Activated effector memory CD4-positive, alpha-beta T cell treated with anti-CD3 and anti-CD28 coated beads, Interleukin-2, amount 50 U/mL, for 16 hours (primary cell): ENCODE measurements at regions not wholly inside any gene's neighbourhood (a gene's known extent, or its start where the extent isn't known, plus 50 kb on each side); places are given as distances from the start of the nearest gene placed in this dataset.

Experiments
- DNase-seq: peaks from one replicate; pipeline ENCODE4 v3.0.0-alpha.2; 2020

DNA sequence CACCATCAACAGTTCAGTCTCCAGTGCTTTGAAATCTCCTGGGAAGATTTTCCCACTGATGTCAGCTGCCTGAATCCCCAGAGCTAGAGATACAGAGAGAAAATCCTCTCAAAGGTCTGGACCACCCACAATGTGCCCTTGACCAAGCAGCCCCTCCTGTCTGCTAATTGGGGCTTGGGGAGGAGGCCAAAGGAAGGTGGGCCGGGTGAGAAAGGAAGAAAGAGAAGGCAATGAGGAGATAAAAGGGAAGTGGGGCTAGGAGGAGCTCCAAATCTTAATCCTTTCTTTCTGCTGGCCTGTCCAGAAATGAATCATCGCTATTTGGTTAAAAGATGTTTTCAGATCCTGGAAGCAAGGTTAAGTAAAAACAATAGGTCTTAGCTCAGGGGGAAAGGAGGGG, 322.9 kb downstream of the BCL11B start:
- DNase-seq = no peak

DNA sequence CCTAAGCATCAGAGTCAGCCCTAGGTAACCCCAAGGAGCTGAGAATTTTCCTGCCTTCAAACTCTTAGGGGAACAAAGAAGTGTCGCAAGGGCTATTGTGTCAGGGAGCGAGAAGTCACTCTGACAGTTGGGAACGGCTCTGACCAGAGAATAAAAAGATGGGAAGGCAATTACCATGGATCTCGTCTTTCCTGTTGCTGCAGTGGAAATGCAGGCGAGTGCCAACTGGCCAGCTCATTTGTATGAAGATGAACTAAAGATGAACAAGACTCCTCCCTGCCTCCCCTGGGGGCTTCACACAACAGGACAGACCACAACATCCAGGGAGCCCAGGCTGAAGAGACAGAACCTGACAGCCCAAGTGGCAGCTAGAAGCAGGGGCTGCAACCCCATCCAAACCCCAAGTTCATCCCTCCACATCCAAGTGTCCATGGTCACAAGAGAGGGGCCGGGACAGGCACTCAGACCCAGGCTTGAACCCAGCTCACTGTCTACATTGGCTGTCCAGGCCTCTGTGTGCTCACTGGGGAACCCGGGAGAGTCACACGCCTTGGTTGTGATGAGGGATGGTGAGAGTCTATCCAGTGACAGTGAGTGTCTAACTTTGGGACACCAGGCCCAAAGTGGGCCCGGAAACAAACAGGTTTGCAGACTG, 322.4 kb downstream of the BCL11B start:
- DNase-seq = peak; percentile 47

DNA sequence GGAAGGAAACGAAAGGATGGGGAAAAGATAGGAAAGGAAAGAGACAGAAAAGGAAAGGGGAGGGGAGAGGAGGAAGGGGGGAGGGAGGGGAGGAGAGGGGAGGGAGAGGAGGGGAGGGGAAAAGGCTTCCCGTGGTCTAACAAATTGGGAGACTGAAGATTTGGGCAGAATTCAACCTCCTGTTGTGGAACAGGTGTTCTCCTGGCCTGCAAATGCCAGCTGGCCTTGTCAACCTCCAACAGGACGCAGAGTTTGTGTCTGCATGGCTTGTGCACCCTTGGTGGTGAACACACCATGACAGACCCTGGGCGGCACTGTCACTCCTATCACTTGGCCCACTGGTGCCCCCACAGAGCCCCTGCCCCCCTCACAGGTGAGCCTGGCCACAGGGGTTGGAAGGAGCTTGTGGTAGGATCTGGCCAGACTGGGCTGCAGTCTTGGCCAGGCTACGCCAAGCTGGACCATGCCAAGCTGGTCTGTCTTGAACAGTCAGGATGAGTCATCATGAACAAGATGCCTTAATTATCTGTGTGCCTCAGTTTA, 321.6 kb downstream of the BCL11B start:
- DNase-seq = peak; percentile 60

DNA sequence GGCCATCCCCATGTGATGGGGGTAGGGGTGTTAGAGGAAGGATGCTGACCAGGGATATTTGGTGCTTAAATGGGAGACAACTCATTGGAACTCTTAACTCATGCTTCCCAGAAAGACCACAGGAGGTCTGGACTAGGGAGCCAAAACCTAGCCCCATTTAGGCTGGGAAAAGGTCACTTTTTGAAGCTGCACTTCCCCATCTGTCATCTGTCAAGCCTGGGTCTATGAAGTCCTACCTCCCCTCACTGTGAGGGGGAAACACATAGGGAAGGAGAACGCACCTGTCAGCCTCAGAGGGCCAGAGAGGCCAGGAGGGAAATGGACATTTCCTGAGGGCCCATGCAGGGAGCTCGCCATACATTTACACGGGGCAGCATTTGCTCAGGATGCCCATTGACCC, 321.0 kb downstream of the BCL11B start:
- peak; percentile 14 for DNase-seq

DNA sequence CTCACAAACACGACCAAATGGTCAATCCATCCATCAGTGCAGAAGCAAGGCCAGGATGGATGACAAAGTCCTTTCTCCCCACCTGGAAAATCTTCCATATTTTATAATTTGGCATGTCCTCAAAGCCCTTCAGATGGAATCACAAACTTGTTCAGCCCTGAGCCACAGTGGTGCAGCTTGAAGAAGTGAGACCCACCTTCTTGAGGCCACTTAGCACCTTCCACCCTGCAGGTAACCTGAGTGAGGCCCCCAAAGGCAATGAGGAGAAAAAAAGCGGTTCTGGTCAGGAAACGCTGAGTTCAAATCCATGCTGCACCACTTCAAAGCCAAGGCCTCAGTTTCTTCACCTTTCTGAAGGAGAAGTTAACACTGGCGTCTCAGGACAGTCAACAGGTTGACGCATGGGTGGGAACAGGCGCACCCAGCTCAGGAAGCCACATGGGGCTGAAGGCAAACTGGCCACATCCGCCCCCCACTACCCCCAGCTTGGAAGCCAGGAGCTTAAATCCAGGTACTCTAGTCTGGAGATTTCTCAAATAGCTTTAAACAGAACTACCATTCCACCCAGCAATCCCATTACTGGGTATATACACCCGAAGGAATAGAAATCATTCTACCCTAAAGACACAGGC, 320.4 kb downstream of the BCL11B start:
- DNase-seq = peak; percentile 14

DNA sequence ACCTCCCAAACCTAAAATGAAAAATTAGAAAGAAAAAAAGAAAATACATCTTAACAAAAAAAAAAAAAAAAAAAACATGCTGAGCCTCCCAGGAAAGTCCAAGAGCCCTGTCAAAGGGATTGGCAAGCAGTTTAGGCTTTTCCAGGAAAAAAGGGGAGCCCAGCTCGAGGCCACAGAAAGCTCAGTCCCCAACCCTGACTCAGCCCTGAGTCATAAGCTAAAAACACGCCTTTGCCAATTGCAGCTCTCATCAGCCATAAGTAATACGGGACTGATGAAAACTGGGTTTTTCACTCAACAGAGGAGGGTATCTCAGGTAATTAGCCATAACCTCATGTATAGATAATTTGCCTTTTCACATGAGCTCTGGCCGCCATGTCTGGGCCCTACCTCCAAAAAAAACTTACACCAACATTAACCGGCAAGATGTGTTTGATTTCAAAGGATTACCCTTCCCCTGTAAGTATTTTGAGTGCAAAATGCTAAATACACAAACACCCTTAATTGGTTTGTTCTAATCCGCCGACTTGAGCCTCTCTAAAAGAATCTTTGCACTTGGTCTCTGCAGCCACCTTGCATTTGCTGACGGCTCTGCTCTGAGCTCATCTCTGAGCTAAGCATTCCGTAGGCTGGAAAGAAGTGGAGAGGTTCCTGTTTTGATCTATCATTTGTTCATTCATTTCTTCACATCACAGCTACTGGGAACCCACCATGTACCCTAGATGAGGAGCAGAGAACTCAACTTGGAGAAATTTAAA, 319.2 kb downstream of the BCL11B start:
- DNase-seq = peak; percentile 44

DNA sequence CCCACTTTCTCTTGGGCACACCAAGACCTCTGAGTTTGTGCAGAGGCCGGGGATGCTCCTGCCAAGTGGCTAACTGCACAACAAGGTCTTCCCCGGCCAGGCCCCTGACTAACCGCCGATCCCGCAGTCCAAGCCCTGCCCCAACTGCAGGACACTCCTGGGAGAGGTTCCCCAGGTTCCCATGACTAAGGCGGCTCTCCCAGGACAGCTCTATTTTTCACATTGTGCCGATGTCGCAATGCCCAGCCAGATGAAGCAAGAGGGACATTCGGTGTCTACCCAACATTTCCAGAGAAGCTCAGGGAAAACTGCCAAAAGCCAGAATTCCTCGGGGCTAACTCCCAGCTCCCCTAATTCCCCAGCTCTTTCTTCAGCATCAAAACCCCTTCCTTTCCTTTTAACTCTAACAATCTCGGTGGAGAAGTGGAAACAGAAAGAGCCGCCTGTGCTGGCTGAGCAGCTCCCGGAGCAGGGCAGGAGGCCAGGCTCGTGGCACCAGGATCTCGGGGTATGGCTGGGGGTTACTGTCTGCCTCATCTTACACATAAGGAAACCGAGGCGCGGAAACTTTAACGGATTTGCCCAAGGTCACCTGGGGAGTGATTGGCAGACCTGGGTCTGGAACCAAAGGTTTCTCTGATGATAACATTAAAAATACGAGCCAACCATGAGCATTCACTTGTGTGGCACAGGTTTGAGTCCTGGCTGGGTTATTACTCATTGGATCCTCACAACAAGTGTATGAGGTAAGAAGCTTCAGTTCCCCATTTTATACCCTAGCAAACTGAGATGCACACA, 318.2 kb downstream of the BCL11B start:
- peak; percentile 12 for DNase-seq

DNA sequence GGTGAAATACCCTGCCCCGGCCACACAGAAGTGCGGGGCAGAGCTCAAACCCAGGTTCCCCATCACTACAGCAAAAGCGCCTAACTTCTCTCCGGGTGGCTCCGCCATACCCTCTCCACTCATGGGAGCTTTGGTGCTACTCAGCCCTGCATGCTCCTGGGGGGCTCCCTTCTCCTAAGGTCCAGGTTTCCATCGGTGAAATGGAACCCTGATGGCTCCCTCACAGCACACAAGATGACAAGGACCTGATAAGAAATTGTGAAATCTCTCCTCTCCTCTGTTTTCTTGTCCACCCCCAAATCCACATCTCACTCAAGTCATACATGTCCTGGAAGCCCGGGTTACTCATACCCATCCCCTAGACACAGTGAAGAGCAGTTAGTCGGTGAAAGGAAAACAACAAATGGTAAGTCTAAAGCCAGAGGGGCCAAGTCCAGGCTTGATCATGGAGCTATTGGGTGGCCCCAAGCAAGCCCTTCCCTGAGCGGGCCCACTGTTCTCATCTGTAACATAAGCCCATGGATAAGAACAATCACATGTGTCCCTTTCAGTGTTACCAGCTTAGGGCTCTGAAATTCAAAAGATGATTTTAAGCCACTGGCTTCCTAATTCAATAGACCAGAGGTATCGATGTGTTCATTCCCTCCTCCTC, 317.5 kb downstream of the BCL11B start:
- DNase-seq = no peak

DNA sequence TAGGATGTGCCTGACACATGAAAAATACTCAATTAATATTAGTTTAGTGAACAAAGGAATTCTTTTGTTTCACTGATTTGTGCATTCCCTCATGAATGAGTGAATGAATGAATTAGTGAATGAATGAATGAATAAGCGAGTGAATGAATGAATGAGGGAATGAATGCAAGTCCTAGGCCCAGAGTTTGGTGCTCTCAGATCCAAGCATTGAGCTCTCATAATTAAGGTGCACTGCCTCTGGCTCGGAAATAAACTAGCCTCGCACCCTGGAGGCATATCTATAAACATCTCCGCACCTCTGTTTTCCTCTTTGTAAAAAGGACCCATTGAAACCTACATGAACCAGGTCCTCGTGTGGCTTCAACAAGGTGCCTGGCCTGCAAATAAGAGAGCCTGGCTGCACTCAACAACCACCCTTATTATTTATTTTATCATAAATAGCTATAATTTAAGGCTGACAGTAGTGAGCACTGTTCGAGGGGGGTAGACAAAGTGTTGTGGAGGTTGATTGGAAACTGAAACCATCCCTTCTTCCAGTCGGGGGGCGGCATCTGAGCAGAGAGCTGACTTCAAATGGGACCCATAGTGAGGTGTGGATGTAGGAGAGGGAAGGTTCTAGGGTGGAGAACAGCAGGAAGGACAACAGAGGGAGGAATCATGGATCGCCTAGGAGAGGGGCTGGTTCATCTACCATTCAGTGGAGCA, 316.8 kb downstream of the BCL11B start:
- no peak for DNase-seq

DNA sequence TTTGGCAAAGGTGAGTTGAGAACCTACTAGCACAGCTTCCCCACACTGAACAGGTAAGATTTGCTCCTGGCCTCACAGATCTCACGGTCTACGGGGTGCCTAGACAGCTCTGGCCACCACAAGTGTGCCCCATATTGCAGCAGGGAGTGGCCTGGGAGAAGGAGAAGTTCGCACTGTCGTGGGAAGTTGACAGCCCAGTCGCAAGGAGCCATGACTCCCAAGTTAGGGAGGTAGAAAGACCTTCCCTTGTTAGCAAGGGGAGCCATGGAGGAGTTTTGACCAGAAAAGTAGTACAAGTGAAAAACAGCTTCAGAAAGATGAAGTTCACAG, 316.3 kb downstream of the BCL11B start:
- no peak for DNase-seq

DNA sequence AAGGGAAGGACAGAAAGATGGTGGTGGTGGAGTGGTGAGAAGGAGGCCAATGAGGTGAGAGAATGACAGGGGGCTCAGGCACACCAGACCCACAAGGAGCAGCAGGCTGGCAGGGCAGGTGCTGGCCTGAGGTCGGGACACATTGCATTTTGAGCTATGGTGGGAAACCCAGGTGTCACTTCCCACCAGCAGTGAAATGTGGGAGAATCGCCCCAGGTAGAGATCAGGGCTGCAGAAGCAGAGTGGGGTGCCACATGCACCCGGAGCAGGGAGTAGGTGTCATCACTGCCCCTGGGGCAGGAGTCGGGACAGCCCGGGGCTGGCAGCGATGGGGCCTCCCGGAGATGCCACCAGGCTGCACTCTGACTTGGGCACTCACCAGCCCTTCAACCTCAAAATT, 315.8 kb downstream of the BCL11B start:
- DNase-seq = no peak

DNA sequence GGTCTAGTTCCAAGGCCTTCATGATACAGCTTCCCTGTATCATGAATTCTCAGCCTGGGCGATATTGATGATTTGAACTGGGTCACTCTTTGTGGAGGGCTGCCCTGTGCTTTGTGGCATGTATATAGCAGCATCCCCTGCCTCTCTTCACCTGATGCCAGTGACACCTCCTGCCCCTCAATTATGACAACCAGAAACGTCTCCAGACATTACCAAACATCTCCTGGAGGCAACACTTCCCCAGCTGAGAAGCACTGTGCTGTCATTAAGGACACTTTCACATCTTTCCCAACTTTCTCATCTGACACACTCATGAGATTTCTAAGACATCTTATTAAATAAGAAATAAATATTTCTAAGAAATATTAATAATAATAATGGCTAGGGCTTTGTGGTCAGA, 315.3 kb downstream of the BCL11B start:
- peak; percentile 4 for DNase-seq

DNA sequence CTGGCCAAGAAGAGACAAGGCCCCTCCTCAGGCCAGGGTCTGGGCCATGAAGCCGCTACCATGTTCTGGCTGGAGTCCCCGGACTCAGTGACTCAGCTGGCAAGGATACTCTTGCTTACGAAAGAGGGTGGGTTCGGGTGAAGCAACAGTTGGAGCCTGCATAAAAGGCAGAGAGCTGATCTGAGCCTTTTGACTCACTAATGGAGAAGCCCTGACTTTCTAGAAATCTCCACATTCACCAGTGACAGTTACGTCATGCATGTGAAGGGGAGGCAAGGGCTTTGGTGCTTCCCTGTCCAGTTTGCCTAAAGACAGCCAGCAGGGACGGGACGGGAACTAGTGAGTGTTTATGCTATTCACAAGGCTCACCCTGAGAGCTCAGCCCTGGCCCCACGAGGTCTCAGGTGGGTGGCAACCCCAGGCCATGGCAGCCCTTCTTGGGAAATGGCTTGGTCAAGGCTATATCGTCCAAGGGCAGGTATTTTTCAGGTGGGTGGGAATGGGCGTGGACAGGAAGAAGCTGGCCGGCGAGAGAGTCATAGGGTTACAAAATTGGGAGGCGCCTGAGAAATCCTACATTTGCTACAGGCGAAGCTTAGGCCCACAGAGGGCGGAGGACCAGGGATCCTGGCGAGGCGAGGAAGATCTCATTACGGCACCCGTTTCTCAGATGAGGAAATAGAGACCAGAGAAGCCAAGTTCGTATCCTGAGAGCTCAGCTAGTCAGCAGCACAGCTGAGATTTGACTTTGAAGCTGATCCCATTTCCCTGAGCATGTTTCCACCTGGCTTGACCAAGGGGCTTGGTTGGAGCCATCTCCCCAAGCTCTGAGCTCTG, 314.6 kb downstream of the BCL11B start:
- DNase-seq = peak; percentile 43

DNA sequence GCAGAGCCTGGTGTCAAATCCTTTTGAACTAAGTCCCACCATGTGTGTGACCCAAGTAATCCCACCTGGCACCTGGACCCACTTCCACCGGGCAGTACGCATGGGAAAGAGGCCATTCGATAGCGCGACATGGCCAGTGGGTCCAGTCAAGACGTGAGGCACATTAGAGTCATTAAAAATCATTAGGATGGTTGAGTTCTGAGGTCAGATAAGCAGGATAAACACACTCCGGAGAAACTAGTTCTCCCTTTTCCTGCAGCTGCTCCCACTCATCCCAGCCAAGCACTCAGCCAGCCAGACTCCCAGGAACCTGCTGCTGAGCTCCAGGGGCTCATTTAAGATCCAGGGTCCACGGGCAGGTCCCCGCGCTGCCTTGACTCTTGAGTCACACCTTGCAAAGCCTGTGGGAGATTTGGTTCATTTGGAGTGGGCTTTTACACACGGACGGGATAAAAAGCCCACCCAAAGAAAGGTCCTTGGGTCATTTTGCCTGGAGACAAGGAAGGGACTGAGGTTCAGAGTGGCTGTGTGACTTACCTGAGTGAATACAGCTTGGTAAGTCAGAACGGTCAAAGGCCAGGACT, 313.9 kb downstream of the BCL11B start:
- peak; percentile 21 for DNase-seq

DNA sequence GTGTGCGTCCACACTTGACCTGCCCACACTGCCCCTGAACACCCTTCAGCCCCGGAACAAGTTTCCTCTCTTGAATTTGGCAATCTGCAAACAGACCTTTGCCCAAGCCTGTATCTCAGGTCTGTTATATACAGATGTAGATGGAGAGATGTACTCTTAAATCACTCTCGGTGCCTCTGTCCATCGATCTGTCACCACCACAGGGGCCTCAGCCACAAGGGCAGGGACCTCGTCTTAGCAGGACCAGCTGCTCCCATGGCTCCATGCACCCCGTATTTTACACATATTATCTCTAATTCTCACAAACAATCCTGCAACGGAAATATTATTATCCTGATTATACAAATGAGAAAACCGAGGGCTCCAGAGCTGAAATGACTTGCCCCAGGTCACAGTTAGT, 313.4 kb downstream of the BCL11B start:
- peak; percentile 2 for DNase-seq

DNA sequence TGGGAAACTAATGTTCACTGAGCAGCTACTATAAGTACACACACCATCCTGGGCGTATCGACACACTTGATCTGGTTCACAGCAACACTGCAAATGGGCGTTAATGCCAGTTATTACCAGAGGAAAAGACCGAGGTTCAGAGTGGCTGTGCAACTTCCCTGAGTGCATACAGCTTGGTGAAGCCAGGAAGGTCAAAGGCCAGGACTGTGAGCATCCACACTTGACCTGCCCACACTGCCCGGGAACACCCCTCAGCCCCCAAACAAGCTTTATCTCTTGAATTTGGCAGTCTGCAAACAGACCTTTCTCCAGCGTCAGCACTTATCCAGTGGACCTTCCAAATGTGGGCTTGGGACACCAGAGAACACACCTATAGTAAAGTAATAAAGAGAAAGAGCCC, 312.6 kb downstream of the BCL11B start:
- peak; percentile 17 for DNase-seq

DNA sequence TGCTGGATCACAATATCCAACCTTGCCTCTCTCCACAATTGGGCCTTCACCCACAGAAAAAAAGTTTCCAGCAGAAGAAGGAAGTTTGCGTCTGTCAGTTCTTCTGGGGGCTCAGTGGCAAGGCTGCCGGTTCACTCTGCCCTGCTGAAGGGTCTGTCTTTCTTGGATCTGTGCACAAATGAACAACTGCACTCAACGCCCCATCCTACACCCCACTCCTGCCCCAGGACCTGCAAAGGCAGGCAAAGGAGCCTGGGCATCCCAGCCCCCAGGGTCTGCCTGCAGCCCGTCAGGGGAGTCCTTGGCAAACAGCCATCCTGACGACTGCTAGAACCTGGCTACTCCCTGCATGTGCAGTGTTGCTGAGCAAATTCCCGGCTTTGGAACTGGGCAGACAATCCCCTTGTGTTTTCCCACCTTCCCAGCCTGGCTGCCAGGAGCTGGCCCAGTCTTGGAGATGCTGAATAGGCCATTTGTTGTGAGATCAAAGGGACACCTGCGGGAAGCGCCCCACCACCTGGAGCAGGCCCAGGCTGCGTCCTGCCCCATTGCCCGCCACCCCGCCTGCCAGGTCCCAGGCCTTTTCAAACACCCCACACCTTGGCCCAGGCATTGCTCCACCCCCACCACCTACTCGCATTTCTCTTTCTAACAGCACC, 311.9 kb downstream of the BCL11B start:
- peak; percentile 47 for DNase-seq

DNA sequence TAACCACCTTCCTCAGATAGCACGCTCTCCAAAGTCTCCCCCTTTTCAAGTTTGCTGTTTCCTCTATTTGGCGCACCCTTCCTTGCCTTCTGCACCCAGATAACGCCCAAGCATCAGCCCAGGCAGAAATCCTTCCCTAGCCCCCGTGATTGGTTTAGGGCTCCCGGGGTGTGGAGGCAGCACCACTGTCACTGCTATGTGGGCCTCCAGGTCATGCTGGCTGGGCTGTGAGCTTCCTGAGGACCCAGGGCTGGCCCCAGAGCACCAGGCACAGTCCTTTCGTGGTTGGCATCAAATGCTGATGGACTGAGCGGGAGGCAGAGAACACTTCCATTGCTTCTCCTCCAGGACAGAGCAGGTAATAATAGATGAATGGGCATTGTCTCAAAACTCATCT, 311.4 kb downstream of the BCL11B start:
- no peak for DNase-seq

DNA sequence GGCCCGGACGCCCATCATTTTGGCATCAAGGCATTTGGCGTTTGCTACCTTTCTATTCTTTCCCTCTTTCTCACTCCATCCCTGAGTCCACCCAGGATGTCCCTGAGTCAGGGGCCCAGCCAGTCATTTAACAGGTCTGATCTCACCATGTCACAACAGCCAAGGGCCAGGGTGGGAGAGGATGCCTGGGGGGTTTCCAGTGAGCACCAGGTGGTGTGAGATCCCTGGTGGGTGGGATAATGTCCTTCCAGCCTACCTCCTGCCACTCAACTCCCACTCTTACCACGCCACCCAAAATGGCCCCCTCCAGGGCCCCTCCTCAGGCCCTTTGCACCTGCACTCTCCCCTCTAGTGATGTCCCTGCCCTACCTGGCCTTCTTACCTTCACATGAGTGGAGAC, 310.8 kb downstream of the BCL11B start:
- no peak for DNase-seq

DNA sequence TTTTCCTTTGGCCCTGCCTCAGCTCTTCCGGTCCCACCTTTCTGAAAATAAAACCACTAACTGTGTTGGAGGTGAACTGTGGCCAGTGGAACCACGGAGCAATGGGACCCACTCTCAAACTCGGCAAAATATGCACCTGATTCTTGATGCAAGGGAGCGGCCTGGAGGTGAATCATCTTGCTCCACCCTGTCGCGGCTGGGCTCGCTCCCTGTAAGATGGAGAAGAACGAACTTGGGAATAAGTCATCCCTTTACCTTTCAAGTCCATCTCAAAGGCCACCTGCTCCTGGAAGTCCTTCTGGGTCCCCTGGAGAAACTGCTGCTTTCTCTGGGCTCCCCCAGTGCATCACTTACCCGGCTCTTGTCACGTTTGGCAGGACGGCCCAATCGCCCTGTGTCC, 309.9 kb downstream of the BCL11B start:
- DNase-seq = no peak
